ENCODE measurements at regions not wholly inside any gene's neighbourhood (a gene's known extent, or its start where the extent isn't known, plus 50 kb on each side); places are given as distances from the start of the nearest gene placed in this dataset.

GRCh38 chr1:209491031-209491430 lies 92.5 kb upstream of the CAMK1G start:
- CTCF ChIA-PET (ENCODE audit: unreplicated experiment): no interaction called here
- Histone ChIP-seq H3K9me2 (ENCODE audit: insufficient read depth, low read length) (no peaks in the 10 kb centered on the region), H3K27ac (ENCODE audit: low read depth, low read length, poor library complexity, severe bottlenecking) (no peak overlapping the region), H4K20me1 (ENCODE audit: insufficient read depth, low read length) (no peaks in the 10 kb centered on the region), H3K4me3 (ENCODE audit: low read depth, low read length, poor library complexity, severe bottlenecking) (no peak overlapping the region), H3K9me3 (ENCODE audit: low read length) (no peaks in the 10 kb centered on the region), H2AFZ (ENCODE audit: low read length) (no peak overlapping the region), H3K79me2 (ENCODE audit: insufficient read depth, low read depth, low read length) (no peaks in the 10 kb centered on the region), H3K36me3 (ENCODE audit: insufficient read depth, low read length) (no peaks in the 10 kb centered on the region), H3K4me2 (ENCODE audit: low read length) (no peak overlapping the region), H3K4me1 (ENCODE audit: insufficient read depth, low read length, poor library complexity, severe bottlenecking) (no peaks in the 10 kb centered on the region)
- intact Hi-C loops (cut with micrococcal nuclease; ENCODE audit: unreplicated experiment): no loop called here
- DNase-seq (ENCODE audit: low spot score): no peak
- POLR2A ChIA-PET: no interaction called here
- TF ChIP-seq, protein P1, sequence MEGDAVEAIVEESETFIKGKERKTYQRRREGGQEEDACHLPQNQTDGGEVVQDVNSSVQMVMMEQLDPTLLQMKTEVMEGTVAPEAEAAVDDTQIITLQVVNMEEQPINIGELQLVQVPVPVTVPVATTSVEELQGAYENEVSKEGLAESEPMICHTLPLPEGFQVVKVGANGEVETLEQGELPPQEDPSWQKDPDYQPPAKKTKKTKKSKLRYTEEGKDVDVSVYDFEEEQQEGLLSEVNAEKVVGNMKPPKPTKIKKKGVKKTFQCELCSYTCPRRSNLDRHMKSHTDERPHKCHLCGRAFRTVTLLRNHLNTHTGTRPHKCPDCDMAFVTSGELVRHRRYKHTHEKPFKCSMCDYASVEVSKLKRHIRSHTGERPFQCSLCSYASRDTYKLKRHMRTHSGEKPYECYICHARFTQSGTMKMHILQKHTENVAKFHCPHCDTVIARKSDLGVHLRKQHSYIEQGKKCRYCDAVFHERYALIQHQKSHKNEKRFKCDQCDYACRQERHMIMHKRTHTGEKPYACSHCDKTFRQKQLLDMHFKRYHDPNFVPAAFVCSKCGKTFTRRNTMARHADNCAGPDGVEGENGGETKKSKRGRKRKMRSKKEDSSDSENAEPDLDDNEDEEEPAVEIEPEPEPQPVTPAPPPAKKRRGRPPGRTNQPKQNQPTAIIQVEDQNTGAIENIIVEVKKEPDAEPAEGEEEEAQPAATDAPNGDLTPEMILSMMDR (conservative IDR thresholded peaks at IDR 0.05; ENCODE audit: low read length): no peak
- TF ChIP-seq EZH2phosphoT487 (IDR thresholded peaks at IDR 0.05; ENCODE audit: borderline replicate concordance, low read depth, low read length): no peak
- BruUV-seq (replicated peaks): no TSS peak

DNA sequence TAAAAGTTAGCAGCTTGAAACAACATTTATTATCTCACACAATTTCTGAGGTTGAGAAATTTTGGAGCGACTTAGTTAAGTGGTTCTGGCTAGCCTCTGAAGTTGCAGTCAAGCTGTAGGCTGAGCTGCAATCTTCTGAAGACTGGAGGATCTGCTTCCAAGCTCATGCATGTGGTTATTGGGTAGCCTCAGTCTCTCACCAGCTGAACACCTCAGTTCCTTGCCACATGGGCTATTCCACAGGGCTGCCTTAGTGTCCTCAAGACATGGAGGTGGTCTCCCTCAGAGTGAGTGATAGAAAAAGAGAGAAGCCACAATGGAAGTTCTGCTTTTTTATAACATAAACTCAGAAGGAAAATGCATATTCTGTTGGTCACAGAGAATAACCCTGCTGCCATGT lies 92.0 kb upstream of the CAMK1G start:
- no peaks in the 10 kb centered on the region for H4K20me1 ChIP-seq (ENCODE audit: insufficient read depth, low read length)
- CTCF ChIA-PET (ENCODE audit: unreplicated experiment): no interaction called here
- H3K4me2 ChIP-seq (ENCODE audit: low read length): no peak overlapping the region
- H3K4me3 ChIP-seq (ENCODE audit: low read depth, low read length, poor library complexity, severe bottlenecking): no peak overlapping the region
- no peaks in the 10 kb centered on the region for H3K4me1 ChIP-seq (ENCODE audit: insufficient read depth, low read length, poor library complexity, severe bottlenecking)
- H3K9me3 ChIP-seq (ENCODE audit: low read length): no peaks in the 10 kb centered on the region
- TF ChIP-seq EZH2phosphoT487 (IDR thresholded peaks at IDR 0.05; ENCODE audit: borderline replicate concordance, low read depth, low read length): no peak
- TF ChIP-seq, protein P1 (conservative IDR thresholded peaks at IDR 0.05; ENCODE audit: low read length): no peak
- no peaks in the 10 kb centered on the region for H3K36me3 ChIP-seq (ENCODE audit: insufficient read depth, low read length)
- H3K9me2 ChIP-seq (ENCODE audit: insufficient read depth, low read length): no peaks in the 10 kb centered on the region
- no peak overlapping the region for H3K27ac ChIP-seq (ENCODE audit: low read depth, low read length, poor library complexity, severe bottlenecking)
- intact Hi-C loops (cut with micrococcal nuclease; ENCODE audit: unreplicated experiment): no loop called here
- no TSS peak for BruUV-seq (replicated peaks)
- POLR2A ChIA-PET: no interaction called here
- H2AFZ ChIP-seq (ENCODE audit: low read length): no peak overlapping the region
- no peaks in the 10 kb centered on the region for H3K79me2 ChIP-seq (ENCODE audit: insufficient read depth, low read depth, low read length)
- DNase-seq (ENCODE audit: low spot score): no peak

DNA sequence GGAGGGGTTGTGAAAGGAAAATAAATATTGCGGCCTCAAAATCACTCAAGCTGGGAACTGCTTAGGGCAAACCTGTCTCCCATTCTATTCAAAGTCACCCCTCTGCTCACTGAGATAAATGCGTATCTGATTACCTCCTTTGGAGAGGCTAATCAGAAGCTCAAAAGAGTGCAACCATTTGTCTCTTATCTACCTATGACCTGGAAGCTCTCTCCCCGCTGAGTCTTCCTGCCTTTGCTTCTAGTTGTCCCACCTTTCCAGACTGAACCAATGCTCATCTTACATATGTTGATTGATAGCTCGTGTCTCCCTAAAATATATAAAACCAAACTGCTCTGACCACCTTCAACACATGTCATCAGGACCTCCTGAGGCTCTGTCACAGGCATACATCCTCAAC lies 91.6 kb upstream of the CAMK1G start:
- no TSS peak for BruUV-seq (replicated peaks)
- Histone ChIP-seq H3K4me3 (ENCODE audit: low read depth, low read length, poor library complexity, severe bottlenecking) (no peak overlapping the region), H3K4me1 (ENCODE audit: insufficient read depth, low read length, poor library complexity, severe bottlenecking) (no peaks in the 10 kb centered on the region), H3K9me2 (ENCODE audit: insufficient read depth, low read length) (no peaks in the 10 kb centered on the region), H3K79me2 (ENCODE audit: insufficient read depth, low read depth, low read length) (no peaks in the 10 kb centered on the region), H3K36me3 (ENCODE audit: insufficient read depth, low read length) (no peaks in the 10 kb centered on the region), H3K9me3 (ENCODE audit: low read length) (no peaks in the 10 kb centered on the region), H3K27ac (ENCODE audit: low read depth, low read length, poor library complexity, severe bottlenecking) (no peak overlapping the region), H2AFZ (ENCODE audit: low read length) (no peak overlapping the region), H3K4me2 (ENCODE audit: low read length) (no peak overlapping the region), H4K20me1 (ENCODE audit: insufficient read depth, low read length) (no peaks in the 10 kb centered on the region)
- intact Hi-C loops (cut with micrococcal nuclease; ENCODE audit: unreplicated experiment): no loop called here
- CTCF ChIA-PET (ENCODE audit: unreplicated experiment): no interaction called here
- no peak for DNase-seq (ENCODE audit: low spot score)
- no peak for TF ChIP-seq EZH2phosphoT487 (IDR thresholded peaks at IDR 0.05; ENCODE audit: borderline replicate concordance, low read depth, low read length)
- TF ChIP-seq, protein P1 (conservative IDR thresholded peaks at IDR 0.05; ENCODE audit: low read length): no peak
- POLR2A ChIA-PET: no interaction called here
